ENCODE measurements at regions not wholly inside any gene's neighbourhood (a gene's known extent, or its start where the extent isn't known, plus 50 kb on each side); places are given as distances from the start of the nearest gene placed in this dataset.

GRCh38 chr1:86245566-86246190 lies 89.1 kb upstream of the COL24A1 start:
- Histone ChIP-seq H3K4me1 (ENCODE audit: control insufficient read depth in 1 of 2, insufficient read depth in 2 of 2, low read length in 2 of 2) (no peaks in the 10 kb centered on the region), H3K4me2 (ENCODE audit: low read length) (no peak overlapping the region), H3K79me2 (ENCODE audit: insufficient read depth, low read length) (no peaks in the 10 kb centered on the region), H4K20me1 (ENCODE audit: insufficient read depth) (no peaks in the 10 kb centered on the region), H3K9ac (ENCODE audit: low read length) (no peak overlapping the region), H3K27ac (ENCODE audit: low read depth, low read length) (no peak overlapping the region), H2AFZ (ENCODE audit: low read depth, low read length, poor library complexity, severe bottlenecking) (no peak overlapping the region), H3K36me3 (ENCODE audit: control insufficient read depth in 1 of 2, insufficient read depth in 2 of 2, low read length in 2 of 2) (no peaks in the 10 kb centered on the region), H3K9me2 (ENCODE audit: insufficient read depth) (no peaks in the 10 kb centered on the region), H3K27me3 (ENCODE audit: insufficient read depth, low read length) (no peaks in the 10 kb centered on the region), H3K9me3 (ENCODE audit: control insufficient read depth in 1 of 2, insufficient read depth in 1 of 2, low read depth in 1 of 2, low read length in 2 of 2) (no peaks in the 10 kb centered on the region), H3K4me3 (replicated peaks in 1 of 2; ENCODE audit: low read depth in 1 of 2, low read length in 2 of 2) (no peak overlapping the region)
- no peak for DNase-seq (ENCODE audit: low read depth, low spot score)
- POLR2A ChIA-PET: no interaction called here
- no peak for ATAC-seq
- RAD21 ChIA-PET (ENCODE audit: low non-redundant PET in 1 of 2, low total read pairs in 2 of 2, uncharacterized antibody in 2 of 2, unreplicated experiment in 2 of 2): no interaction called here
- no peak for TF ChIP-seq JUND (IDR thresholded peaks at IDR 0.05)
- TF ChIP-seq SRF (IDR thresholded peaks at IDR 0.05; ENCODE audit: low read depth): no peak
- no peak for TF ChIP-seq REST (IDR thresholded peaks at IDR 0.05; ENCODE audit: low read depth)
- no peak for TF ChIP-seq CTCF (IDR thresholded peaks at IDR 0.05 in 2 of 3, conservative IDR thresholded peaks at IDR 0.05 in 1 of 3; ENCODE audit: borderline replicate concordance in 1 of 3, insufficient read depth in 1 of 3, low read depth in 2 of 3, low read length in 2 of 3)
- no peak for TF ChIP-seq MAX (IDR thresholded peaks at IDR 0.05)
- TF ChIP-seq FOSL1 (IDR thresholded peaks at IDR 0.05; ENCODE audit: low read depth): no peak
- TF ChIP-seq CBX3 (IDR thresholded peaks at IDR 0.05; ENCODE audit: low read depth): no peak
- no peak for TF ChIP-seq TCF7L2 (IDR thresholded peaks at IDR 0.05; ENCODE audit: borderline replicate concordance, extremely low read depth, insufficient read depth, insufficient read length)
- no peak for TF ChIP-seq ZNF274 (IDR thresholded peaks at IDR 0.05; ENCODE audit: low read depth, low read length)
- no peak for TF ChIP-seq EGR1 (IDR thresholded peaks at IDR 0.05; ENCODE audit: low read depth)
- no peak for TF ChIP-seq ELF1 (IDR thresholded peaks at IDR 0.05; ENCODE audit: borderline replicate concordance, low read depth)
- CTCF ChIA-PET: no interaction called here
- BruUV-seq (replicated peaks): no TSS peak
- intact Hi-C loops (cut with micrococcal nuclease): no loop called here

Data from HCT116 (cell line).